C4-2B (cell line): ENCODE measurements at regions not wholly inside any gene's neighbourhood (a gene's known extent, or its start where the extent isn't known, plus 50 kb on each side); places are given as distances from the start of the nearest gene placed in this dataset.

Experiments
- ZFX ChIP-seq: fragments of 450-650 bp; IDR thresholded peaks from 2 replicates; pipeline ENCODE4 v1.6.1; 2017
- TF ChIP-seq, protein P1 (sequence below): fragments of 450-650 bp; conservative IDR thresholded peaks from 2 replicates; pipeline ENCODE4 v1.5.1; 2017; ENCODE audit warnings: mild to moderate bottlenecking

DNA sequence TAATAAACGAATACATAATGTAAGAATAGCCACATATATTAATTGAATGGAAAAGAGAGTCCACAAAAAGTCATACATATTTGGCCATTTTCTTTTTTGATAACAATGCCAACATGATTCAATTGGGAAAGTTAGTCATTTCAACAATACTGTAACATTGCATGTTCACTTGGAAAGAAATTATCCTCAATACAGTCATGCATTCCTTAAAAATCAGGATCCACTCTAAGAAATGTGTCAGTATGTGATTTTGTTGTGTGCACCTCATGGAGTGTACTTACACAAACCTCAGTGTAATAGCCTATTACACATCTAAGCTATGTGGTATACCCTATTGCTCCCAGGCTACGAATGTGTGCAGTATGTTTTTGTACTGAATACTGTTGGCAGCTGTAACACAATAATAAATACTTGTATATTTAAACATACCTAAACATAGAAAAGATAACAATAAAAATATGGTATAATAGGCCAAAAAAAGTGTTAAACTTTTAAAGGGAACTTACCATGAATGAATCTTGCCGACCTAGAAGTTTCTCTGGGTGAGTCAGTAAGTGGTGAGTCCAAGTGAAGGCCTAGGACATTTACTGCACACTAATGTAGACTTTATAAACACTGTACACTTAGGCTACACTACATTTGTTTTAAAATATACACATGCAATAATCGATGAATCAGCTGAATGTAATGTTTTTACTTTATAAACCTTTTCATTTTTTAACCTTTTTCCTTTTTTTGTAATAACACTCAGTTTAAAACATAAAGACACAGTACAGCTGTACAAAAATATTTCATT, 806.8 kb downstream of the PCDH18 start:
- TF ChIP-seq, protein P1, sequence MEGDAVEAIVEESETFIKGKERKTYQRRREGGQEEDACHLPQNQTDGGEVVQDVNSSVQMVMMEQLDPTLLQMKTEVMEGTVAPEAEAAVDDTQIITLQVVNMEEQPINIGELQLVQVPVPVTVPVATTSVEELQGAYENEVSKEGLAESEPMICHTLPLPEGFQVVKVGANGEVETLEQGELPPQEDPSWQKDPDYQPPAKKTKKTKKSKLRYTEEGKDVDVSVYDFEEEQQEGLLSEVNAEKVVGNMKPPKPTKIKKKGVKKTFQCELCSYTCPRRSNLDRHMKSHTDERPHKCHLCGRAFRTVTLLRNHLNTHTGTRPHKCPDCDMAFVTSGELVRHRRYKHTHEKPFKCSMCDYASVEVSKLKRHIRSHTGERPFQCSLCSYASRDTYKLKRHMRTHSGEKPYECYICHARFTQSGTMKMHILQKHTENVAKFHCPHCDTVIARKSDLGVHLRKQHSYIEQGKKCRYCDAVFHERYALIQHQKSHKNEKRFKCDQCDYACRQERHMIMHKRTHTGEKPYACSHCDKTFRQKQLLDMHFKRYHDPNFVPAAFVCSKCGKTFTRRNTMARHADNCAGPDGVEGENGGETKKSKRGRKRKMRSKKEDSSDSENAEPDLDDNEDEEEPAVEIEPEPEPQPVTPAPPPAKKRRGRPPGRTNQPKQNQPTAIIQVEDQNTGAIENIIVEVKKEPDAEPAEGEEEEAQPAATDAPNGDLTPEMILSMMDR = no peak
- TF ChIP-seq ZFX = no peak
